ENCODE measurements at regions not wholly inside any gene's neighbourhood (a gene's known extent, or its start where the extent isn't known, plus 50 kb on each side); places are given as distances from the start of the nearest gene placed in this dataset.

DNA sequence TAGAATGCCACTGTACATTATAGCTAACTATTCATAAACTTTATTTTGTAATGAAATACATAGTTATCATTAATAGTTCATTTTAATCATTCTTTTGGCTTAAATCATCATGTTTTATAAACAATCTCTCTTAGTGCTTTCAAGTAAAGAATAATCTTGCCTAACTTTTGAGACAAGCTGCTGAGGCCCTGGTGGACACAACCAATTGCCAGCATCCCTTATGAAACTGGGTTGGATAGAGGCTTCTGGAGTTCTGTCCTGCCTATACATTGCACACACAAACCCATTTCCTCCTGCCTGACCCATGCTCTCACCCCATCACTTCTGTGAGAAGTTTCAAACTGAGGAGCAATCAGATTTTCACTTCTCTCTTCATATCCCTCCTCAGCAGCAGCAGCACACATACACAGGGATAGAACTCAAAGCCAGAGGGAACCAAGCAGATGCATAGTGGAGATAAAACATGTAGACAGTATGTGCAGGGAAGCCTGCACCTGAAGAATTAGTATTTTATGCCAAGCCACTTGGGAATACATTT lies 450.0 kb upstream of the SLC14A2 start:
- Histone ChIP-seq H3K4me3 (no peak overlapping the region), H3K4me1 (peaks cover 0 to 24% (median 6%) of the 10 kb centered on the region in 4 donors), H3K9me3 (no peaks in the 10 kb centered on the region), H3K36me3 (no peaks in the 10 kb centered on the region), H3K27me3 (peaks cover 42% of the 10 kb centered on the region), H3K27ac (no peak overlapping the region)
- no peak for DNase-seq
- intact Hi-C loops (cut with DNase I; ENCODE audit: low total_unique reads) (no loop called here), in situ Hi-C loops (cut with MboI; ENCODE audit: low pct_ligation_motif_present in 1 of 4, low pct_unique_long_range_greater_than_20kb in 1 of 4, low sequenced_read_pairs in 3 of 4) (no loop called here)
- TF ChIP-seq EP300 (IDR thresholded peaks at IDR 0.05; ENCODE audit: low read depth), result no peak
- TF ChIP-seq, protein P1, sequence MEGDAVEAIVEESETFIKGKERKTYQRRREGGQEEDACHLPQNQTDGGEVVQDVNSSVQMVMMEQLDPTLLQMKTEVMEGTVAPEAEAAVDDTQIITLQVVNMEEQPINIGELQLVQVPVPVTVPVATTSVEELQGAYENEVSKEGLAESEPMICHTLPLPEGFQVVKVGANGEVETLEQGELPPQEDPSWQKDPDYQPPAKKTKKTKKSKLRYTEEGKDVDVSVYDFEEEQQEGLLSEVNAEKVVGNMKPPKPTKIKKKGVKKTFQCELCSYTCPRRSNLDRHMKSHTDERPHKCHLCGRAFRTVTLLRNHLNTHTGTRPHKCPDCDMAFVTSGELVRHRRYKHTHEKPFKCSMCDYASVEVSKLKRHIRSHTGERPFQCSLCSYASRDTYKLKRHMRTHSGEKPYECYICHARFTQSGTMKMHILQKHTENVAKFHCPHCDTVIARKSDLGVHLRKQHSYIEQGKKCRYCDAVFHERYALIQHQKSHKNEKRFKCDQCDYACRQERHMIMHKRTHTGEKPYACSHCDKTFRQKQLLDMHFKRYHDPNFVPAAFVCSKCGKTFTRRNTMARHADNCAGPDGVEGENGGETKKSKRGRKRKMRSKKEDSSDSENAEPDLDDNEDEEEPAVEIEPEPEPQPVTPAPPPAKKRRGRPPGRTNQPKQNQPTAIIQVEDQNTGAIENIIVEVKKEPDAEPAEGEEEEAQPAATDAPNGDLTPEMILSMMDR (IDR thresholded peaks at IDR 0.05), result no peak

DNA sequence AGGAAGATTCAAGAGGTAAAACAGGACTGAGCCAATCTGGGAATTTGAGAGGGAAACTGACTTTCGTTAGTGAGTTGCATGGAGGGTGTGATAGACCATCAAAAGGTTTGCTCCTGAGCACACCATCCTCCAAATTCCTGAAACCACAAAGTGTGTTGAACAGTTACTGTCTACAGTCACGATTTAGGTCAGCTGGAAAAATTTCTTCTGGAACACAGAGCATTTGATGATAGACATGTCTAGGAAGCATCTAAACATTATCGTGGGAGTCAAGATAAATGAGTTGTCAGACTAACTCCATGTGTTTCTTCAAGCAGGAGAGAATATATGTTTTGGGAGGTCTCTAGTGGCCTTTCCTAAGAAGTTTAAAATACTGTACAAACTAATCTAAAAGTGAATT lies 449.4 kb upstream of the SLC14A2 start:
- intact Hi-C loops (cut with DNase I; ENCODE audit: low total_unique reads), result no loop called here
- in situ Hi-C loops (cut with MboI; ENCODE audit: low pct_ligation_motif_present in 1 of 4, low pct_unique_long_range_greater_than_20kb in 1 of 4, low sequenced_read_pairs in 3 of 4), result no loop called here
- peaks cover 49% of the 10 kb centered on the region for H3K27me3 ChIP-seq
- WGBS, 2 donors (ENCODE audit: low coverage in 1 of 2), result 69 to 79% methylated on average over 3 of the region's 3 CpGs
- peaks cover 0 to 24% (median 6%) of the 10 kb centered on the region in 4 donors for H3K4me1 ChIP-seq
- TF ChIP-seq EP300 (IDR thresholded peaks at IDR 0.05; ENCODE audit: low read depth) (no peak), POLR2A (IDR thresholded peaks at IDR 0.05) (no peak), POLR2AphosphoS5 (IDR thresholded peaks at IDR 0.05) (no peak)
- TF ChIP-seq, protein P1 (IDR thresholded peaks at IDR 0.05), result no peak
- no peak for DNase-seq
- no peak overlapping the region for H3K27ac ChIP-seq
- no peaks in the 10 kb centered on the region for H3K9me3 ChIP-seq
- no peak overlapping the region for H3K4me3 ChIP-seq
- no peaks in the 10 kb centered on the region for H3K36me3 ChIP-seq

DNA sequence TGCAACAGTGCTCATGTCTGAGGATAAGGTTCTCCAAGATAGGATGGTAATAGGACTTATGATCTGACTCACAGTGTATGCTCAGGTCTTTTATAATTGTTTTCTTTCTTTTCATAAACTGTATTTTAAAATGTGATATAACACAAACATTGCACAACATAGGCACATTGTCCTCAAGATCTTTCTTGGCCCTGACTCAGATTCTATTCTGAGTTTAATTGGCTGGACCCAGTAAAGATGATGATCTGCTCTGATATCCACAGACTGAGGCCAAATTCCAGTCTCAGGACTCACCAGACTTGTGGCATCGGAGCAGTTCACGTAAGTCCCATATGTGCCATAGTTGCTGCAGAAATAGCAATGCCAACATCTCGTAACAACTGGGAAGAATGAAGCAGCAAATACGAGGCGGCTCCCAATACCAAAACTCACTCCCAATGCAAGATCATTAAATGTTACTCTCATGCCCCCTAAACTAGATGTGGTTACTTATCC lies 448.9 kb upstream of the SLC14A2 start:
- TF ChIP-seq POLR2AphosphoS5 (IDR thresholded peaks at IDR 0.05), result peak in 2 of 3 donors; percentile 41 to 61
- no peak for TF ChIP-seq EP300 (IDR thresholded peaks at IDR 0.05; ENCODE audit: low read depth)
- Histone ChIP-seq H3K4me1 (peaks cover 0 to 24% (median 6%) of the 10 kb centered on the region in 4 donors), H3K27me3 (peaks cover 49% of the 10 kb centered on the region), H3K36me3 (no peaks in the 10 kb centered on the region), H3K27ac (peak overlapping the region; percentile 41 to 69 (median 59)), H3K4me3 (no peak overlapping the region), H3K9me3 (no peaks in the 10 kb centered on the region)
- intact Hi-C loops (cut with DNase I; ENCODE audit: low total_unique reads) (no loop called here), in situ Hi-C loops (cut with MboI; ENCODE audit: low pct_ligation_motif_present in 1 of 4, low pct_unique_long_range_greater_than_20kb in 1 of 4, low sequenced_read_pairs in 3 of 4) (no loop called here)
- peak; percentile 37 for DNase-seq
- 0 to 43% methylated on average over 1 to 5 of the region's 5 CpGs for WGBS, 2 donors (ENCODE audit: low coverage in 1 of 2)

DNA sequence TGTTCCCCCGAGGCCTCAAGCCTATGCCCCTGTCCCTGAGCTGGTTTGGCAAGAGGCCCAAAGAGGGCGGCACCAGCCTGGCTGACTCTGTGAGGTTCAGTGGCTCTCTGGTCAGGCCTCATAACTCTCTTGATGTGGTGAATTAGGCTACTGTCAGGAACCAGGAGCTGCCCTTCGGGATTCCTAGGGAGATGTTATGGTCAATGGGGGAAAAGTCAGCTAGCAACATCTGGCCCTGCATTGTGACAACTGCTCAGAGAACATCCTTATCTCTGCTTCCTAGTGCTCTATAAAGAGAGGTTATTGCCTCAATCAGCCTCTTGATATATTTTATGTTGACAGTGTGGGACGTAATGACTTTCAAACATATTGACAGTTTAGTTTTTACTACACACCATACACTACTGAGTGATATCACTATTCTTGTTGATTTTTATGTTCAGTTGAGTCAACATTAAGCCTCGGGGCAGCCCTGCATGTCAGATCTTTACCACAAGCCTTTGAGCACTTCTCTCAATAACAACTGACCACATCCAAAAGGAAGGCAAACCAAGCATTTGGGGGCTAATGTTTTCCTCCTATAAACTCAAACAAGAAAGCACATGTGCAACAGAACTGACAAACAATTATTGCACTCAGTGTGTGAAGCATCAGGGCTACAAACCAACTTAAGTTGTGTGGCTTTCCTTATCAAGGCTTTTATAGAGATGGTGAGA lies 448.3 kb upstream of the SLC14A2 start:
- Histone ChIP-seq H3K27ac (peak overlapping the region; percentile 41 to 69 (median 59)), H3K4me3 (no peak overlapping the region), H3K4me1 (peaks cover 0 to 24% (median 6%) of the 10 kb centered on the region in 4 donors), H3K27me3 (peaks cover 49% of the 10 kb centered on the region), H3K36me3 (no peaks in the 10 kb centered on the region), H3K9me3 (no peaks in the 10 kb centered on the region)
- TF ChIP-seq POLR2AphosphoS5 (IDR thresholded peaks at IDR 0.05) (peak in 2 of 3 donors; percentile 46 to 55), EP300 (IDR thresholded peaks at IDR 0.05; ENCODE audit: low read depth) (no peak)
- intact Hi-C loops (cut with DNase I; ENCODE audit: low total_unique reads), result no loop called here
- in situ Hi-C loops (cut with MboI; ENCODE audit: low pct_ligation_motif_present in 1 of 4, low pct_unique_long_range_greater_than_20kb in 1 of 4, low sequenced_read_pairs in 3 of 4), result no loop called here
- WGBS, 2 donors (ENCODE audit: low coverage in 1 of 2), result 35% methylated on average over 5 of the region's 5 CpGs; no CpG with 5 or more reads in 1 of the 2 donors
- peak; percentile 46 for DNase-seq

DNA sequence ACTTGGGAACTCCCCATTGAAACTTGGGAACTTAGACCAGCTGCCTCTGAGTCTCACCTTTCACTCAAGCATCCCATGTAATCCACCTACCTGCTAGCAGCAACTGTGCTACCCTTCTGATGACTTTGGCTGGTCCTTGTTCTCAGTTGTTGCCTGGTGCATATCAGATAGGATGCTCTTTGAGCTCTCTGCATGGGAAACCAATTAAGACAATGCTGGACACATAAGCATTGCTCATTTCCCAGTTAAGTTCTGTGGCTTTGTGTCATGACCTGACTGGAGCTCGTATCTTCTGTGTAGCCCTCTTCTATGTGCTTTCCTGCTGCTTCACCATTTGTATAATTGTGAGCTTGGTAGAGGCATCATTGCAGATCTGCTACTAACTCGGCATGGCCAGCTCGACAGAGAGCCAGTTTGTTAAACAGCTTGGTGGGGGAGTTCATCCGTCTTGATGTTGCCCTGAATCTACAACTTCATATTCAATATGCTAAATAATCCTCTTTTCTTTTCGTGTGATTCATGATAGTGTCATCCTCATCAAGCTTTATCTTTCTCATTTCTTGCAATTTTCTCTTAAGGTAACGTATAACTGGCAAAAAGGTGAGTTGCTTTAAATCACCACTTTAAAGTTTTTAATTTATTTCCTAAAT lies 447.5 kb upstream of the SLC14A2 start:
- no peak overlapping the region for H3K27ac ChIP-seq
- in situ Hi-C loops (cut with MboI; ENCODE audit: low pct_ligation_motif_present in 1 of 4, low pct_unique_long_range_greater_than_20kb in 1 of 4, low sequenced_read_pairs in 3 of 4), result no loop called here
- intact Hi-C loops (cut with DNase I; ENCODE audit: low total_unique reads), result no loop called here
- H3K9me3 ChIP-seq, result no peaks in the 10 kb centered on the region
- peaks cover 44% of the 10 kb centered on the region for H3K27me3 ChIP-seq
- no peak for DNase-seq
- H3K4me1 ChIP-seq, result peaks cover 0 to 24% (median 6%) of the 10 kb centered on the region in 4 donors
- WGBS, 2 donors (ENCODE audit: low coverage in 1 of 2), result 75 to 80% methylated on average over 6 of the region's 6 CpGs
- no peak for TF ChIP-seq POLR2AphosphoS5 (IDR thresholded peaks at IDR 0.05)
- no peak for TF ChIP-seq EP300 (IDR thresholded peaks at IDR 0.05; ENCODE audit: low read depth)
- TF ChIP-seq POLR2A (IDR thresholded peaks at IDR 0.05), result no peak
- TF ChIP-seq, protein P1 (IDR thresholded peaks at IDR 0.05), result no peak
- H3K4me3 ChIP-seq, result no peak overlapping the region
- no peaks in the 10 kb centered on the region for H3K36me3 ChIP-seq

Data from transverse colon (tissue), 4 donors.